ENCODE measurements at regions not wholly inside any gene's neighbourhood (a gene's known extent, or its start where the extent isn't known, plus 50 kb on each side); places are given as distances from the start of the nearest gene placed in this dataset.

GRCh38 chr3:88991496-88991895 lies 115.9 kb upstream of the EPHA3 start:
- TF ChIP-seq CTCF (IDR thresholded peaks at IDR 0.05; ENCODE audit: insufficient read depth, low read length): no peak
- TF ChIP-seq POLR2AphosphoS5 (IDR thresholded peaks at IDR 0.05; ENCODE audit: low read depth): no peak
